ENCODE measurements at regions not wholly inside any gene's neighbourhood (a gene's known extent, or its start where the extent isn't known, plus 50 kb on each side); places are given as distances from the start of the nearest gene placed in this dataset.

DNA sequence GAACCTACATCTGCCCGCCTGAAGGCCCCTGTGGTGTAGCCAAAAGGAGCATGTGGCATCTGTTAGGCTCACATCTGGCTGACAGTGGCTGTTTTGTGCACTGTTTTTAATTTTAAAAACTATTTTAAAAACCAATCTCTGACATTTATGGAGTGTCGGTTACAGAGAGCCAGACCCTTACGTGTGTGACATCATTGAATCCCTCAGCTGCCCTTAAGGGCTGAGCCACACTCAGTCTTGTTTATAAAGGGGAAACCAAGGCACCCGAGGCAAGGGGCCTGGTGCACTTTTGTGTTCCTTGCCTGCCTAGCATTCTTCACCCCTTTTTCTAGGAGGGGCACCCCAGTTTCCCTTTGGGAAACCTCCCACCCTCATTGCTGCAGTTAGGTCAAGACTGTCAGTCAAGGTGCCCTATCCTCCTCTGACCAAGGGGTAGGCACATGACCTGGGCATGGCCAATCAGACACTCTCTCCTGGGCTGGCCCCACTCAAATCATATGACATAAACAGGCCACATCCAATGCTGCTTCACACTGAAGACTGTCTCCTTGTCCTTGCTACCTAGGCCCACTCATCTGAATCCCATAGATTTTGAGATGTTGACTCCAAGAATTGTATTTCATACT lies 105.3 kb downstream of the LSM3 start:
- CTCF ChIA-PET: interaction anchor here (0.8 kb wide), 1 partner anchor 377 kb away, joined by 3 read pairs; no protein-coding TSS in a partner anchor
- dilution Hi-C loops (cut with HindIII; ENCODE audit: low sequenced_read_pairs, unreplicated experiment) (no loop called here), intact Hi-C loops (cut with micrococcal nuclease) (no loop called here)

More for the DNA sequence above, 105.3 kb downstream of the LSM3 start:
- no peak for ATAC-seq (ENCODE audit: low read depth)
- H2BK20ac ChIP-seq (ENCODE audit: low read depth, low read length): no peak overlapping the region
- no peak overlapping the region for H2BK5ac ChIP-seq (ENCODE audit: low read depth, low read length, poor library complexity, severe bottlenecking)
- peaks cover under 1% of the 10 kb centered on the region; the same call in 1 of the 2 replicates for H3K4me1 ChIP-seq (ENCODE audit: control insufficient read depth, insufficient read depth, low read length)
- no peak overlapping the region for H4K91ac ChIP-seq (ENCODE audit: insufficient read depth, low read depth, low read length)
- no peak overlapping the region for H2BK15ac ChIP-seq (ENCODE audit: low read depth, low read length)
- H3K23ac ChIP-seq (ENCODE audit: low read depth, low read length): no peak overlapping the region; the same call in 1 of the 2 replicates
- H4K8ac ChIP-seq (ENCODE audit: low read depth in 2 of 2, low read length in 2 of 2): no peak overlapping the region
- no peak overlapping the region; the same call in 1 of the 2 replicates for H3K18ac ChIP-seq (ENCODE audit: low read depth, low read length)
- no peak overlapping the region for H2AFZ ChIP-seq (replicated peaks; ENCODE audit: low read length, poor library complexity)
- H3K27me3 ChIP-seq (ENCODE audit: control insufficient read depth, insufficient read depth, low read length): peaks cover 8% of the 10 kb centered on the region
- no peak overlapping the region for H2AK9ac ChIP-seq (replicated peaks; ENCODE audit: low read depth, low read length, poor library complexity)
- H3K9me3 ChIP-seq (ENCODE audit: control insufficient read depth, insufficient read depth, low read length): no peaks in the 10 kb centered on the region
- H3K27ac ChIP-seq (ENCODE audit: insufficient read depth, low read length): no peak overlapping the region
- no peaks in the 10 kb centered on the region for H3K36me3 ChIP-seq (ENCODE audit: control insufficient read depth, insufficient read depth, low read length)
- H3K4me2 ChIP-seq (ENCODE audit: low read depth, low read length): no peak overlapping the region
- no peak overlapping the region for H3K4me3 ChIP-seq (ENCODE audit: insufficient read depth, low read depth, low read length)
- no peak overlapping the region; the same call in 1 of the 2 replicates for H4K5ac ChIP-seq (ENCODE audit: low read depth, low read length)
- no peak overlapping the region for H3K4ac ChIP-seq (ENCODE audit: low read depth, low read length)
- POLR2A ChIA-PET (ENCODE audit: unreplicated experiment): interaction anchor here (0.7 kb wide), 1 partner anchor 60 kb away, joined by 3 read pairs; no protein-coding TSS in a partner anchor
- TF ChIP-seq NFE2L2 (IDR thresholded peaks at IDR 0.05; ENCODE audit: low read depth, low read length) (no peak), BHLHE40 (IDR thresholded peaks at IDR 0.05; ENCODE audit: low read depth, low read length) (no peak), MXI1 (IDR thresholded peaks at IDR 0.05; ENCODE audit: borderline replicate concordance, low read depth, low read length) (no peak), POLR2A (IDR thresholded peaks at IDR 0.05; ENCODE audit: low read depth, low read length) (no peak), FOS (IDR thresholded peaks at IDR 0.05; ENCODE audit: low read depth, low read length) (no peak), RAD21 (IDR thresholded peaks at IDR 0.05; ENCODE audit: low read length) (no peak), RCOR1 (IDR thresholded peaks at IDR 0.05; ENCODE audit: insufficient replicate concordance, low read length) (no peak), ELK1 (IDR thresholded peaks at IDR 0.05; ENCODE audit: borderline replicate concordance, low read depth, low read length) (no peak)
- TF ChIP-seq, protein P1, sequence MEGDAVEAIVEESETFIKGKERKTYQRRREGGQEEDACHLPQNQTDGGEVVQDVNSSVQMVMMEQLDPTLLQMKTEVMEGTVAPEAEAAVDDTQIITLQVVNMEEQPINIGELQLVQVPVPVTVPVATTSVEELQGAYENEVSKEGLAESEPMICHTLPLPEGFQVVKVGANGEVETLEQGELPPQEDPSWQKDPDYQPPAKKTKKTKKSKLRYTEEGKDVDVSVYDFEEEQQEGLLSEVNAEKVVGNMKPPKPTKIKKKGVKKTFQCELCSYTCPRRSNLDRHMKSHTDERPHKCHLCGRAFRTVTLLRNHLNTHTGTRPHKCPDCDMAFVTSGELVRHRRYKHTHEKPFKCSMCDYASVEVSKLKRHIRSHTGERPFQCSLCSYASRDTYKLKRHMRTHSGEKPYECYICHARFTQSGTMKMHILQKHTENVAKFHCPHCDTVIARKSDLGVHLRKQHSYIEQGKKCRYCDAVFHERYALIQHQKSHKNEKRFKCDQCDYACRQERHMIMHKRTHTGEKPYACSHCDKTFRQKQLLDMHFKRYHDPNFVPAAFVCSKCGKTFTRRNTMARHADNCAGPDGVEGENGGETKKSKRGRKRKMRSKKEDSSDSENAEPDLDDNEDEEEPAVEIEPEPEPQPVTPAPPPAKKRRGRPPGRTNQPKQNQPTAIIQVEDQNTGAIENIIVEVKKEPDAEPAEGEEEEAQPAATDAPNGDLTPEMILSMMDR (conservative IDR thresholded peaks at IDR 0.05; ENCODE audit: low read depth, low read length): no peak
- no TSS peak for BruUV-seq (replicated peaks)
- in situ Hi-C loops (cut with MboI; ENCODE audit: low sequenced_read_pairs): no loop called here
- H3K56ac ChIP-seq (ENCODE audit: extremely low read depth, insufficient read depth, low read length): no peak overlapping the region
- WGBS, 2 experiments (ENCODE audit: extremely low coverage in 2 of 2, insufficient read length in 1 of 2): no CpG with 5 or more reads among the region's 4 CpGs
- H3K9me1 ChIP-seq (ENCODE audit: insufficient read depth, low read length): peaks cover 10% of the 10 kb centered on the region; the same call in 1 of the 2 replicates
- H4K20me1 ChIP-seq (ENCODE audit: insufficient read depth, low read length): no peaks in the 10 kb centered on the region
- H3K14ac ChIP-seq (replicated peaks; ENCODE audit: low read depth, low read length): no peak overlapping the region
- no peaks in the 10 kb centered on the region for H3K79me1 ChIP-seq (ENCODE audit: low read depth in 1 of 2, low read length in 2 of 2)
- H2BK120ac ChIP-seq (ENCODE audit: low read depth, low read length): no peak overlapping the region
- DNase-seq: no peak
- H3K9ac ChIP-seq (ENCODE audit: low read depth, low read length): no peak overlapping the region
- no peak overlapping the region for H2AK5ac ChIP-seq (ENCODE audit: low read depth, low read length)
